Hepatocyte (in vitro differentiated cells): ENCODE measurements at regions not wholly inside any gene's neighbourhood (a gene's known extent, or its start where the extent isn't known, plus 50 kb on each side); places are given as distances from the start of the nearest gene placed in this dataset.

Experiments
- DNase-seq: peaks from one replicate; pipeline ENCODE4 v3.0.0-alpha.2; 2016; ENCODE audit warnings: low spot score
- H2AFZ ChIP-seq: fragments of 200-600 bp; sonication (generic); 2 replicates; pipeline ENCODE4 v1.6.0; 2016; ENCODE audit warnings: antibody characterized with exemption, mild to moderate bottlenecking
- H3K27ac ChIP-seq: fragments of 200-600 bp; sonication (generic); 2 replicates; pipeline ENCODE4 v1.5.1; 2016; ENCODE audit warnings: mild to moderate bottlenecking
- H3K27me3 ChIP-seq: fragments of 200-600 bp; sonication (generic); 2 replicates; pipeline ENCODE4 v1.6.1; 2016
- H3K36me3 ChIP-seq: fragments of 200-600 bp; sonication (generic); replicated peaks from 2 replicates; pipeline ENCODE4 v1.5.1; 2016; ENCODE audit warnings: low read depth; ENCODE audit not compliant: insufficient read depth
- H3K4me1 ChIP-seq: fragments of 200-600 bp; sonication (generic); 2 replicates; pipeline ENCODE4 v1.5.1; 2016; ENCODE audit warnings: mild to moderate bottlenecking, moderate library complexity; ENCODE audit not compliant: insufficient read depth
- H3K4me2 ChIP-seq: fragments of 200-600 bp; sonication (generic); 2 replicates; pipeline ENCODE4 v1.6.0; 2016
- H3K4me3 ChIP-seq: fragments of 200-600 bp; sonication (generic); 2 replicates; pipeline ENCODE4 v1.5.1; 2016; ENCODE audit warnings: mild to moderate bottlenecking
- H3K79me2 ChIP-seq: fragments of 200-600 bp; sonication (generic); 2 replicates; pipeline ENCODE4 v1.6.0; 2017; ENCODE audit warnings: mild to moderate bottlenecking
- H3K9me2 ChIP-seq: fragments of 200-600 bp; sonication (generic); replicated peaks from 2 replicates; pipeline ENCODE4 v1.6.0; 2017; ENCODE audit warnings: mild to moderate bottlenecking; ENCODE audit not compliant: insufficient read depth
- H3K9me3 ChIP-seq: fragments of 200-600 bp; sonication (generic); 2 replicates; pipeline ENCODE4 v1.5.1; 2016; ENCODE audit warnings: low read depth, mild to moderate bottlenecking
- H4K20me1 ChIP-seq: fragments of 200-600 bp; sonication (generic); 2 replicates; pipeline ENCODE4 v1.6.0; 2016; ENCODE audit warnings: mild to moderate bottlenecking; ENCODE audit not compliant: insufficient read depth, poor library complexity, severe bottlenecking
- EZH2 ChIP-seq: fragments of 200-600 bp; sonication (generic); IDR thresholded peaks from 2 replicates; pipeline ENCODE4 v1.6.1; 2016; ENCODE audit warnings: antibody characterized with exemption, mild to moderate bottlenecking, borderline replicate concordance
- EZH2phosphoT487 ChIP-seq: fragments of 200-600 bp; sonication (generic); IDR thresholded peaks from one replicate; pipeline ENCODE4 v1.6.1; 2018; ENCODE audit warnings: antibody characterized with exemption, mild to moderate bottlenecking, low read depth, moderate library complexity; ENCODE audit not compliant: unreplicated experiment, severe bottlenecking
- WGBS: methylation state at CpG from one replicate; pipeline ENCODE4 v1.1.6; 2016; ENCODE audit warnings: low lambda C conversion rate; ENCODE audit errors: missing lambda C conversion rate; 5-methylcytosine and 5-hydroxymethylcytosine counted together
- TF ChIP-seq, protein P1 (sequence below): fragments of 200-600 bp; sonication (generic); IDR thresholded peaks from 2 replicates; pipeline ENCODE4 v1.5.1; 2016; ENCODE audit warnings: antibody characterized with exemption, mild to moderate bottlenecking; ENCODE audit not compliant: poor library complexity

DNA sequence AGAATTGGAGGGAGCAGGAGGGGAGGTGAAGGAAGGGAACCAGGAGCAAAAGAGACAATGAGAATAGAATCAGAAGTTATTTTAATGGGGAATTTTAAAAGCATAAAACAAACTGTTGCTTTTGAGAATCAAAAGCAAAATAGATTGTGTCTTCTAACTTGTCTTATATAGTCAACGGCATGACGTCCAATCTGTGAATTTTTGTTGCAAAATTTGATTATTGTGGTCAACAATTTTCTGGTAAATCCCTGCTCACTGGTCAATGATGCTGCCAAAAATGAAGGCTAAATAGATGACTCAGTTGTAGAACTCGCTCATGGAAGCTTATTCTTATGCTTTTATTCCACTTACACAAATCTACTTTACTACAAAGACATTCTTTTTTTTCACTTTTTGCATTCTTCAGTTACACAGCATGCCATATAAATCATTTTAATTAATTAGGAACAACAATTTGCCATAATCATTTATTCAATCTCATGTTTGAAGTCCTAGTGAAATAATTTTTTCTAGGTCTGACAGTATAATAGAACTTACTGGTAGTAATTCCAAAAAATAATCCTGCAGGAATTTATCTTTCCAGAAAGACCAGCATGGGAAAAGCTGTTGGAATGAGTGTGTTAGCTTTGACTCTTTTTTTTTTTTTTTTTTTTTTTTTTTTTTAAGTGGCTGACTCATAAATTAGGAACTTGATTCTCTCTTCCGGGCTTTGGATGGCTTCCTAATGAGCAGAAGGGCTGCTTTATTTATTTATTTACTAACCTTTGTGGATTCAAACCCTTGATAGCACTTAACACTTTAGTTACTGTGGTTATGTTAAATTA lies 256.9 kb downstream of the SPRY2 start:
- TF ChIP-seq EZH2 (no peak), EZH2phosphoT487 (no peak)
- TF ChIP-seq, protein P1, sequence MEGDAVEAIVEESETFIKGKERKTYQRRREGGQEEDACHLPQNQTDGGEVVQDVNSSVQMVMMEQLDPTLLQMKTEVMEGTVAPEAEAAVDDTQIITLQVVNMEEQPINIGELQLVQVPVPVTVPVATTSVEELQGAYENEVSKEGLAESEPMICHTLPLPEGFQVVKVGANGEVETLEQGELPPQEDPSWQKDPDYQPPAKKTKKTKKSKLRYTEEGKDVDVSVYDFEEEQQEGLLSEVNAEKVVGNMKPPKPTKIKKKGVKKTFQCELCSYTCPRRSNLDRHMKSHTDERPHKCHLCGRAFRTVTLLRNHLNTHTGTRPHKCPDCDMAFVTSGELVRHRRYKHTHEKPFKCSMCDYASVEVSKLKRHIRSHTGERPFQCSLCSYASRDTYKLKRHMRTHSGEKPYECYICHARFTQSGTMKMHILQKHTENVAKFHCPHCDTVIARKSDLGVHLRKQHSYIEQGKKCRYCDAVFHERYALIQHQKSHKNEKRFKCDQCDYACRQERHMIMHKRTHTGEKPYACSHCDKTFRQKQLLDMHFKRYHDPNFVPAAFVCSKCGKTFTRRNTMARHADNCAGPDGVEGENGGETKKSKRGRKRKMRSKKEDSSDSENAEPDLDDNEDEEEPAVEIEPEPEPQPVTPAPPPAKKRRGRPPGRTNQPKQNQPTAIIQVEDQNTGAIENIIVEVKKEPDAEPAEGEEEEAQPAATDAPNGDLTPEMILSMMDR = no peak
- H3K4me2 ChIP-seq = peak overlapping the region; percentile 1
- no peak overlapping the region for H2AFZ ChIP-seq
- H4K20me1 ChIP-seq = no peaks in the 10 kb centered on the region
- WGBS = 52% methylated on average over 4 of the region's 4 CpGs
- no peaks in the 10 kb centered on the region for H3K9me3 ChIP-seq
- no peaks in the 10 kb centered on the region for H3K27me3 ChIP-seq
- no peaks in the 10 kb centered on the region for H3K36me3 ChIP-seq
- no peak overlapping the region for H3K4me3 ChIP-seq
- peak; percentile 30 for DNase-seq
- H3K27ac ChIP-seq = no peak overlapping the region
- no peaks in the 10 kb centered on the region for H3K79me2 ChIP-seq
- H3K4me1 ChIP-seq = peaks cover 8% of the 10 kb centered on the region
- H3K9me2 ChIP-seq = no peaks in the 10 kb centered on the region

DNA sequence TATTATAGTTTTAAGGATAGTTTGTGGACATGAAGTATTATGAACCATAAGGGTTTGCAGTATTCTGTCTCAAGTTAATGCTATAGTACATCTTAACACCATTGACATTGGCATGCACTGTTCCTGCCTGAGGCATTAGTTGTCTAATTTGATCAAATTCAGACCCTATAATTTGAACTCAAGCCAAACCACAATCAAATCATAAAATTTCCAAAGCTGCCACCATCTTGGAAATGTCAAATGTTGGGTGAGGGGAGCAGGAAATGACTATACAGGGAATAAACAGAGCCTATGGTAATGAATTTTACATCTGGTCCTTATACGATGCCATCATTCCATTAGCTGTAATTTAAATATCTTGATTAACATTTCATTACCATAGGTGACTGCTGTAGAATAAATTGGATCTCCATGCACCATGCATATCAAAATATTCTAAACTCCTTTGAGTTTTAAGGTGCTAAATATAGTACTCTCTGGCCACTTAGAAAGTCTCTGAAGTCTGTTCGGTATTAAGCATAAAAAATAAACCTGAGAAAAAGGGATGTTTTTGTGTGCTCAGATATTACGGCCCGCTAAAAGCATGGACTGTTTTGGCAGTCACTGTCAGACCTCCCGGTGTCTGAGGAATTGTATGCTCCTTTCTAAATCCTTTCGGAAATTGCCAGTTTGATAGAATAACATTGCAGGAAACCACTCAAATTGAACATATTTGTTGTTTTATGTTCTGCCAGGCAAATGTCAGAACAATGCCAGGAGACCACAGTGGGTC lies 257.7 kb downstream of the SPRY2 start:
- Histone ChIP-seq H4K20me1 (no peaks in the 10 kb centered on the region), H2AFZ (no peak overlapping the region), H3K4me3 (no peak overlapping the region), H3K79me2 (no peaks in the 10 kb centered on the region), H3K9me2 (no peaks in the 10 kb centered on the region), H3K36me3 (no peaks in the 10 kb centered on the region), H3K9me3 (no peaks in the 10 kb centered on the region), H3K27ac (no peak overlapping the region), H3K27me3 (no peaks in the 10 kb centered on the region), H3K4me1 (peaks cover 8% of the 10 kb centered on the region), H3K4me2 (peak overlapping the region; percentile 1)
- WGBS = 70% methylated on average over 6 of the region's 6 CpGs
- TF ChIP-seq EZH2 (no peak), EZH2phosphoT487 (no peak)
- TF ChIP-seq, protein P1 = no peak
- DNase-seq = no peak

DNA sequence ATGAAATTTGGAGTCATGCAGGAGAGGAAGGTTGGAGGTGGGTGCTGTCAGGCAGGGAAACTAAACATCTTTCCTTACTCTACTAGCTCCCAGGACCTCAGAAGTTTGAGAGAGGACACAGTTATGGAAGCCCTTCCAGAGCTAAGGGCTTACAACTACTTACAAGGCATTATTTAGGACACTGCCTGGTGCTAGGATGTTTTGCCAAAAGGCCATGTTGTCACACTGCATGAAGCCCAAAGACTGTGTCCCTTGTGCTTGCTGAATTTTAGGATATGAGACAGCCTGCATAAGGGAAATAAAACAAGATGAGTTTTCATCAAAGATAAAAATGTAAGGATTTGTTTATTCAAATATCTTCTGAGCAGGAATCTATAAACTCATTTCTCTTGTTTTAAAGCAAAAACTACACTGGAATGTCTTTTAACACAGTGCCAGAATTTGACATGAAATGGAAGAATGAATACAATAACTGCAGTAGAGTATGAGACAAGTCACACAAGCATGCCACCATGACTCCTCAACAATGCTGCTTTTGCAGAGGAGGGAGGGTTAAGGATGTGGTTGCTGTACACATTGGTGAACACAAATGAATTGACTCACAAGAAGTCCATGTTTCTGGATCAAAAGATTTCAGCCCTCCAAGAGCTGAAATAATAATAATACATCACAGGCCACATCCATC lies 258.4 kb downstream of the SPRY2 start:
- TF ChIP-seq, protein P1 = no peak
- TF ChIP-seq EZH2phosphoT487 (no peak), EZH2 (no peak)
- H3K4me2 ChIP-seq = no peak overlapping the region
- H3K79me2 ChIP-seq = no peaks in the 10 kb centered on the region
- no peaks in the 10 kb centered on the region for H3K9me3 ChIP-seq
- no peaks in the 10 kb centered on the region for H3K9me2 ChIP-seq
- no peaks in the 10 kb centered on the region for H3K27me3 ChIP-seq
- DNase-seq = no peak
- H3K4me3 ChIP-seq = no peak overlapping the region
- no peak overlapping the region for H2AFZ ChIP-seq
- H3K36me3 ChIP-seq = no peaks in the 10 kb centered on the region
- no peak overlapping the region for H3K27ac ChIP-seq
- H4K20me1 ChIP-seq = no peaks in the 10 kb centered on the region
- peaks cover 8% of the 10 kb centered on the region for H3K4me1 ChIP-seq
